Activated T-helper 1 cell treated with anti-CD3 and anti-CD28 coated beads, Interleukin-12 subunit alpha, Interleukin-12 subunit beta, Interleukin-2, Interleukin-4 antibody, amounts not matched to agents 30 ng/mL and 10 ng/mL and 1 ng/mL, durations not matched to agents 14 hours and 24 hours and 36 hours (primary cell): ENCODE measurements at regions not wholly inside any gene's neighbourhood (a gene's known extent, or its start where the extent isn't known, plus 50 kb on each side); places are given as distances from the start of the nearest gene placed in this dataset.
A peak's percentile ranks its signal among the peaks of the same experiment; 100 is the strongest.

Experiments used
- DNase-seq: peaks from one replicate; pipeline ENCODE4 v3.0.0; 2021; ENCODE audit warnings: low spot score
- H3K27ac Mint-ChIP-seq: one replicate; pipeline ENCODE4 v1.8.0; 2021; ENCODE audit warnings: mild to moderate bottlenecking, mixed read lengths
- H3K27me3 Mint-ChIP-seq: one replicate; pipeline ENCODE4 v1.8.0; 2022; ENCODE audit warnings: mild to moderate bottlenecking, moderate library complexity, mixed read lengths; ENCODE audit not compliant: insufficient read depth
- H3K36me3 Mint-ChIP-seq: one replicate; pipeline ENCODE4 v1.8.0; 2021; ENCODE audit warnings: low read depth, mixed read lengths
- H3K4me1 Mint-ChIP-seq: one replicate; pipeline ENCODE4 v1.8.0; 2021; ENCODE audit warnings: low read depth, mixed read lengths
- H3K4me3 Mint-ChIP-seq: one replicate; pipeline ENCODE4 v1.8.0; 2021; ENCODE audit warnings: mild to moderate bottlenecking, moderate library complexity, mixed read lengths
- H3K9me3 Mint-ChIP-seq: one replicate; pipeline ENCODE4 v1.8.0; 2021; ENCODE audit warnings: mixed read lengths
- intact Hi-C: fragments of 100-400 bp; cut with micrococcal nuclease; formaldehyde crosslinking; loops from one replicate; pipeline ENCODE4 v1.15.1; 2024

DNA sequence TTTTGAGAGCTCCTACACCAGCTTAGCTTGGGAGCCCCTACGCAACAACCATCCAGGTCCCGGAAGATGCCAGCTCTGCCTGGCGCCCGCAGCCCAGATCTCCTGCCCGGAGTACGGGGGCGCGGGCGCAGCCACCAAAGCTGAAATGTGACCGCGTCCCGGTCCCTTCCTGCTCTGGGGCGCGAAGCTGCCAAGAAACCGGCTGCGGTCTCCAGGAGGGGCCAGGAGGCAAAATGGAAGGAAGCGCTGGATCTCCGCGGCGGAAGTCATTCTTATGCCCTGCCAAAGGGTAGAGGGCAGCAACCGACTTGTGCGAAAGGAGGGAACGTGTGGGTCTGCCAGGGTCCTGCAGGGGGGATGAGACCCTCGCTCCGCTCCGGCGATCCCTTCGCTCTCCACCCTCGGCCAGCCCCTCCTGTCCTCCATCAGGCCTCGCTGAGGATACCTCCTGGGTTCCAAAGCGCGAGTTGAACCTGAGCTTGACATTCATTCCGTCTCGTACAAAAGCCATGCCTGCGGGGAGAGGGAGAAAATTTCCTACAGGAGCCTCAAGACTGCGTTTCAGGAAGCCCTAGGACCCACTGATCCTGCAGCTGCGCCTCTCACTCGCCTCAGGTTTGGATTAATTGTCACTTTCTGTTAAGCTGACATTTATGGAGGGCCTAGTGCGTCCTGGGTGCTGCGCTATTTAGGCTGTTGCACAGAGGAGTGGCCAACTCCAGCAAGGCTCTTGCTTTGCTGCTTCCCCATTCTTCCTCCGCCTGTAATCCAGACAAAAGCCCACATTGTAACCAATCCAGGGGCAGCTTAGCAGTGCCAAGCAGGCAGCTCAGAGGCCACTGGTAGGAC is 98.3 kb upstream of the VGLL3 start:
- Mint-ChIP-seq H3K4me3 (peak overlapping the region; percentile 86), H3K9me3 (no peaks in the 10 kb centered on the region), H3K27me3 (peaks cover 6% of the 10 kb centered on the region), H3K36me3 (no peaks in the 10 kb centered on the region), H3K27ac (peak overlapping the region; percentile 40), H3K4me1 (peaks cover 30% of the 10 kb centered on the region)
- intact Hi-C loops, result loop anchor here (5.0 kb wide), 1 partner anchor 138 kb away; the partner anchor contains the start of gene CHMP2B
- no peak for DNase-seq

DNA sequence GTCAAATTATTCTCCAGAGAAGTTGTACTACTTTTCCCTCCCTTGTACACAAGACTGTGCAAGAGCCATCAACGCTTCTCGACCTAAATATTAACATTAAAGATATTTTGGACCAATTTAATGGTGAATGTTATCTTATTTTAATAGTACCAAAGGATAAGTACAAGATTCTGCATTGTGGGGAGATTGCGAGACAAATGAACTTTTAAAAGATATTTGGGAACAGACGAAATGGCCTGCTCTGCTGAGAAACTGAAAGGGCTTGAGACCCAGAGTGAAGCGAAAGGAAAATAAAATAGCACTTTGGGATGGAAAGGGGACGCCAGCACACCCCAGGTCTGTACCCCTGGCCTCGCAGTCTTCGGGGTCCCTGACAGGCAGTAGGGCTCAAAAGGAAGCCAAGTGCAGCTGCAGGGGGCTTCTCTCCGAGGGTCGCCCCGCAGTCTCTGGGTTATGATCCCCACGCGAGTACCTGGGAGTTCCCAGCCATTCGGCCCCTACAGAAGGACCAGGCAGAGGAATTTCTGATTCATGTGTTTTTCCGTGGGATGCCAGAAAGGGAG is 97.6 kb upstream of the VGLL3 start:
- Mint-ChIP-seq H3K4me1 (peaks cover 30% of the 10 kb centered on the region), H3K4me3 (peak overlapping the region; percentile 86), H3K27me3 (peaks cover 6% of the 10 kb centered on the region), H3K36me3 (no peaks in the 10 kb centered on the region), H3K27ac (no peak overlapping the region), H3K9me3 (no peaks in the 10 kb centered on the region)
- no peak for DNase-seq
- intact Hi-C loops, result loop anchor here (5.0 kb wide), 1 partner anchor 139 kb away; the partner anchor contains the start of gene CHMP2B

DNA sequence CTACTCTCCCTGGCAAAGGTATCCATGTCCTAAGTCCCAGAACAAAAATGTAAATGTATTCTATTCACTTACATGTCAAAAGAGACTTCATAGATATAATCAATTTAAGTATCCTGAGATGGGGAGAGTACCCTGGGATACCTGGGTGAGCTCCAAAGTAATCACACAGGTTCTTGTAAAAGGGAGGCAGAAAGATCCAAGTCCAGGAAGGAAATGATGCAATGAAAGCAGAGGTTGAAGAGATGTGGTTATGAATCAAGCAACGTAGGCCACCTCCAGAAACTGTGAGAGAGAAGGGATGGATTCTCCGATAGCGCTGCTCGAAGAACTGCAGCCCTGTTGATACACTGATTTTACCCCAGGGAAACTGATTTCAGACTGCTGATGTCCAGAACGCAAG is 93.9 kb upstream of the VGLL3 start:
- no peaks in the 10 kb centered on the region for H3K9me3 Mint-ChIP-seq
- peaks cover 6% of the 10 kb centered on the region for H3K27me3 Mint-ChIP-seq
- no peaks in the 10 kb centered on the region for H3K36me3 Mint-ChIP-seq
- H3K4me1 Mint-ChIP-seq, result peaks cover 27% of the 10 kb centered on the region
- H3K27ac Mint-ChIP-seq, result no peak overlapping the region
- intact Hi-C loops, result loop anchor here (5.0 kb wide), 1 partner anchor 142 kb away; the partner anchor contains the start of gene CHMP2B
- no peak for DNase-seq
- H3K4me3 Mint-ChIP-seq, result no peak overlapping the region

DNA sequence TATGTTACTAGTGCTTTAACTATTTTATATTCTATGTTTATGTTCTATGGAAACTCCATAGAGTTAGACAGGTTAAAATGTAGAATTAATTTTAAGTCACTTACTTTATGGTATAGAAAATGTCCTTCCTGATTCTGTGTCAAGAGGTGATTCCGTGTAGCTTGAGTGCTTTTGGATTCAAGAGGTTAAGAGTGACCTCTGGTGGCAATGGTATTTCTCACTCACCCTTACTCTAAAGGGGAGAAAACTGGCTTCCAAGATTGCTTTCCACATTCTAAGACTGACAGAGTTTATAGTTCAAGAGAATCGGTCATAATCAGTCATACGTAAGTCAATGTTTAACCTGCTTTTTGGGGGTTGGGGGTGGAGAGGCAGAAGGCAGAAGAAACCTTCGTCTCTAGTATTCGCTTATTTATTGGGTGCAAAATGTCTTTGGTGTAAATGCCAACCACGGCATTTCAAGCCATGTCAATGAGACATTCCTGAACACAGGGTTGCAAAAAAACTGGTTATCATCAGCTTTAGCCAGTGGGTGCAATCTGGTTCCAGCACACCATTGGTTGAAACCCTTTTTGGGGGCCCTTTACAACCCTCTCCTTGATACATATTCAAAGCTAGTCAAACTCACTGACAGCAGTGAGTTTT is 92.0 kb upstream of the VGLL3 start:
- intact Hi-C loops, result loop anchor here (1.0 to 2.0 kb wide), 2 partner anchors 113 to 308 kb away; no protein-coding TSS in a partner anchor
- no peaks in the 10 kb centered on the region for H3K36me3 Mint-ChIP-seq
- peaks cover 12% of the 10 kb centered on the region for H3K4me1 Mint-ChIP-seq
- no peaks in the 10 kb centered on the region for H3K27me3 Mint-ChIP-seq
- no peaks in the 10 kb centered on the region for H3K9me3 Mint-ChIP-seq
- H3K4me3 Mint-ChIP-seq, result no peak overlapping the region
- H3K27ac Mint-ChIP-seq, result no peak overlapping the region
- no peak for DNase-seq

DNA sequence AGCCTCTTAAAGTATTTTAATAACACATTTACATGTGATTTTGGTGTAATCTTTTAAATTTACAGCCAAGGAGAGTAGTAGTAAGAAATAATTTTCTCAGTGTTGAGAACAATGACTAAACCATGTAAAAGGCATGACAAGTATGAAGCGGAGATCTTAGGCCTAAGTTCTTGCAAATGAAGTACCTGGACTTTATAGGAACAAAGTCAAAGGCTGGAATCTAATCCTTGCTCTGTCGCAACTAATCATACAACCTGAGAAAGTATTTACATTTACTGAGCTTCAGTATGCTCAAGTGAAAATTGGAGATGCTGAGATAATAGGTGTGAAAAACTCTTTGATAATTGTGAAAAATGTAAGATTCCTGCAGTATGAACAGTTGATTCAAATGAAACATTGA is 86.4 kb upstream of the VGLL3 start:
- H3K4me1 Mint-ChIP-seq, result no peaks in the 10 kb centered on the region

DNA sequence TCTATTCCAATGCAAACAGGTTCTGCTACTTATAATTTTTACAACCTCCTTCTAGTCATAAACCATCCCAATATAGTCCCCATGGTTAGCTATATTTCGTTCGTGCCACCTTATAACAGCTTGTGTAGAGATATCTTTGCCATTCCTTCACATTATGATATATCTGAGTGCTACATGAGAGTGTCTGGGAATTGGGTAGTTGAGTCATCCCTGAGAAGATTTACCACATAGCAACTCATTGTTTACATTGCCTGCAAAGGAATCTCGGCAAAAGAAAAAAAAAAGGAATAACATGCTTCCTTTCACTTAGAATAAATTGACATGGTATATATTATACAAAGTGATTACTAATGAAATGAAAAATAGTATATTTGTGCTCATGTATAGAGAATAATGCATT is 86.0 kb upstream of the VGLL3 start:
- Mint-ChIP-seq H3K27me3 (no peaks in the 10 kb centered on the region), H3K36me3 (no peaks in the 10 kb centered on the region), H3K4me1 (no peaks in the 10 kb centered on the region), H3K4me3 (no peak overlapping the region), H3K27ac (no peak overlapping the region), H3K9me3 (no peaks in the 10 kb centered on the region)
- no peak for DNase-seq
- intact Hi-C loops, result no loop called here

More for the DNA sequence above, 86.4 kb upstream of the VGLL3 start:
- Mint-ChIP-seq H3K9me3 (no peaks in the 10 kb centered on the region), H3K36me3 (no peaks in the 10 kb centered on the region), H3K27ac (no peak overlapping the region), H3K27me3 (no peaks in the 10 kb centered on the region), H3K4me3 (no peak overlapping the region)
- DNase-seq, result no peak
- intact Hi-C loops, result no loop called here

DNA sequence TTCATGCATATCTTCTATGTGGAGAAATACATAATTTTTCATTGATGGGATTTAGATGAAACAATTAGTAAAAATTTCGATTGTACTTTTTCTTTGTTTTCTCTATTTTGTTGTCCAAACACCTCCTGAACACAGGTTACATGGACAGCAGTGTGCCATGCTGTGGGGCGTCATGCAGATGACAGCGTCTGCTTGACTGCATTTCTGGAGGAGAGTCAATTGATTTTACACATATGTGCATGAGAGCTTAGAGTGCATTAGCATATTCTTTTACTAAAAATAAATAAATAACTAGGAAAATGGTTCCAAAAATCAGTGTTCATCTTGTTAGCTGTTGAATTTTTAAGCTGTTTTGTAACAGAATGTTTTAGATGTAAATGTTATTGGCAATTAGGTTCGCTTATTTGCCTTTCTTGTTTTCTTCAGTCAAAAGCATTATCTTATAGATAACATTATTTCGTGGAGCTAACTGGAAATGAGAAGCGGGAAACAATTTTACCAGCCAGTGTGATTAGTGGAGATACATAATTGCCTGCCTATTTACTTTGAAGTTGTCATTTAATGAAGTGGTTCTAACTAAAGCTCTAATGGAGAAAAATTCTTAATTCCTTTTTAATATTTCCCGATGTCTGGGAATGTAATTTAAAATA is 82.7 kb upstream of the VGLL3 start:
- no peak overlapping the region for H3K4me3 Mint-ChIP-seq
- intact Hi-C loops, result no loop called here
- no peaks in the 10 kb centered on the region for H3K9me3 Mint-ChIP-seq
- DNase-seq, result no peak
- H3K27ac Mint-ChIP-seq, result no peak overlapping the region
- H3K4me1 Mint-ChIP-seq, result no peaks in the 10 kb centered on the region
- H3K27me3 Mint-ChIP-seq, result no peaks in the 10 kb centered on the region
- no peaks in the 10 kb centered on the region for H3K36me3 Mint-ChIP-seq

DNA sequence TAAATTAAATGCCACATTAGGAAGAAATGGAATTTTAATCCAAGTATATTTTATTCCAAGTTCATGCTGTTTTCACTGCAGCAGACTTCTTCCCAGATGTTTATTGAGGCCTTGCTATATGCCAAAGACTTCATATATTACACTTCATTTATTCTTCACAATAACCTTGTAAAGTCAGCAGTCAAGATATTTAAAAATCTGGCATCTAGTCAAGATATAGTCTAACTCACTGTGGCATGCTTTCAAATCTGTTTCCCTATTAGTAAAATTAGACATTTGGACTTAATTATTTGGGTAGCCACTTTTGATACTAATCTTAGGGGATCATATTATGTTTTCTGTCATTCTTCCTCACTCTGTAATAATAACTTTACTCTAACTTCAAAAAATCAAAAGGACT is 81.5 kb upstream of the VGLL3 start:
- H3K27me3 Mint-ChIP-seq, result no peaks in the 10 kb centered on the region
- H3K4me3 Mint-ChIP-seq, result no peak overlapping the region
- DNase-seq, result no peak
- no peaks in the 10 kb centered on the region for H3K4me1 Mint-ChIP-seq
- H3K9me3 Mint-ChIP-seq, result no peaks in the 10 kb centered on the region
- H3K36me3 Mint-ChIP-seq, result no peaks in the 10 kb centered on the region
- intact Hi-C loops, result no loop called here
- H3K27ac Mint-ChIP-seq, result no peak overlapping the region

DNA sequence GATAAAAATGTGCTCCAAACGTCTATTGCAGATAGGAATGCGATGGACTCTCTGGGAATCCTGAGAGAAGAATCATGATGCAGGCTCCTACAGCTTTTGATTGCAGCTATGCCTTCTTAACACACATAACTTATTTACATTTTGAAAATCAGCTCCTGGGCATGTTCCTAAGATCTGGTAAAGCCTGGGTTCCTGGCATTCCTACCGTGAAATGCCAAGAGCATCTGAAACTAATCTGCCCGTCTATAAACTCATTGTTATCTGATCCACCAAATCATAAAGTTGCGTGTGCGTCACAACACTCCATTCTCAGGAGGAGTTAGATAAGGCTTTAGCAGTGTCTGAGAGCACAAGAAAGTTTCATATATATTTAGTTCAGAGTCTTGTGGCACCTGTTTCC is 79.0 kb upstream of the VGLL3 start:
- no peak for DNase-seq
- Mint-ChIP-seq H3K4me1 (no peaks in the 10 kb centered on the region), H3K36me3 (no peaks in the 10 kb centered on the region)

DNA sequence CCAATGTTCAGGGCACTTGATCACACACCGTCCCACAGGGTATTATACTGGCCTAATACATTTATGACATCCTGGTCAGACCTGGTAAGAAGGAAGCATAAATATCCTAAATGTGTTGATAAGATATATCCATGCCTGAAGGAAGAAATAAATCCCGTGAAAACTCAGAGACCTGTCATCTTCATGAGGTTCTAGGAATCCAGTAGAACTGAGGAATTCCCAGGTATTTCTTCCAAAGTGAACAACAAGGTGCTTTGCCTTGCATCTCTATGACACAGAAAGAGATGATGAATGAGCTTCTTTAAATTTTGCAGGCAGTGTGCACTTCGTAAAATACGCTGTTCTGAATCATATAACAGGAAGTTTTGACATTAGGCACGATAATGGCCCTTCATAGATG is 78.1 kb upstream of the VGLL3 start:
- Mint-ChIP-seq H3K27me3 (peaks cover 3% of the 10 kb centered on the region), H3K27ac (no peak overlapping the region)

More for the DNA sequence above, 79.0 kb upstream of the VGLL3 start:
- Mint-ChIP-seq H3K27ac (no peak overlapping the region), H3K4me3 (no peak overlapping the region), H3K27me3 (peaks cover under 1% of the 10 kb centered on the region), H3K9me3 (no peaks in the 10 kb centered on the region)
- intact Hi-C loops, result no loop called here

DNA sequence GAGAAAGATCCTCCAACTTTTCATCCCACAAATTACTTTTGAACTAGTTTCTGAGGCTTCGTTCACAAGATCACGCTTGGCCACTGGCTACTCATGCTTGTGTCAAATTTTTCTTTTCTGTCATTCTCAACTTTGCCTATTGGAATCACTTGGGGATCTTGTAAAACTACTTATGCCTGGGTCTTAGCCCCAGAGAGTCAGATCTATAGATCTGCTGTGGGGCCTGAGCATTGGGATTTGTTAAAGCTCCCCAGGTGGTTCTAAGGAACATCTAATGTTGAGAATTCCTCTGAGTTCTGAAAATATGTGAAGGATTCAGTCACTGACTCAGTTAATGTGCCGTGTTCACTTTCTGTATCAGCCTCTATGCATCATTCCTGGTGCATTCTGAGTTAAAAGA is 71.7 kb upstream of the VGLL3 start:
- H3K4me3 Mint-ChIP-seq, result no peak overlapping the region
- no peaks in the 10 kb centered on the region for H3K4me1 Mint-ChIP-seq
- H3K27ac Mint-ChIP-seq, result no peak overlapping the region
- H3K9me3 Mint-ChIP-seq, result no peaks in the 10 kb centered on the region
- peaks cover 4% of the 10 kb centered on the region for H3K27me3 Mint-ChIP-seq
- intact Hi-C loops, result no loop called here
- no peak for DNase-seq
- H3K36me3 Mint-ChIP-seq, result no peaks in the 10 kb centered on the region

More for the DNA sequence above, 78.1 kb upstream of the VGLL3 start:
- H3K9me3 Mint-ChIP-seq, result no peaks in the 10 kb centered on the region
- H3K4me3 Mint-ChIP-seq, result no peak overlapping the region
- no peak for DNase-seq
- no peaks in the 10 kb centered on the region for H3K4me1 Mint-ChIP-seq
- intact Hi-C loops, result no loop called here
- H3K36me3 Mint-ChIP-seq, result no peaks in the 10 kb centered on the region

DNA sequence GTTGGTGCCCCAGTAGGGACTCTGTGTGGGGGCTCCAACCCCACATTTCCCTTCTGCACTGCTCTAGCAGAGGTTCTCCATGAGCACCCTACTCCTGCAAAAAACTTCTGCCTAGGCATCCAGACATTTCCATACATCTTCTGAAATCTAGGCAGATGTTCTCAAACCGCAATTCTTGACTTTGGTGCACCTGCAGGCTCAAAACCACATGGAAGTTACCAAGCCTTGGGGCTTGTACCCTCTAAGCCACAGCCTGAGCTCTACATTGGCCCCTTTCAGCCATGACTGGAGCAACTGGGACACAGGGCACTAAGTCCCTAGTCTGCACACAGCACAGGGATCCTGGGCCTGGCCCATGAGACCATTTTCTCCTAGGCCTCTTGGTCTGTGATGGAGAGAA is 66.5 kb upstream of the VGLL3 start:
- no peak for DNase-seq
- H3K4me1 Mint-ChIP-seq, result no peaks in the 10 kb centered on the region
- no peaks in the 10 kb centered on the region for H3K36me3 Mint-ChIP-seq
- H3K9me3 Mint-ChIP-seq, result no peaks in the 10 kb centered on the region
- no peak overlapping the region for H3K27ac Mint-ChIP-seq
- intact Hi-C loops, result no loop called here
- H3K27me3 Mint-ChIP-seq, result no peaks in the 10 kb centered on the region
- H3K4me3 Mint-ChIP-seq, result no peak overlapping the region

DNA sequence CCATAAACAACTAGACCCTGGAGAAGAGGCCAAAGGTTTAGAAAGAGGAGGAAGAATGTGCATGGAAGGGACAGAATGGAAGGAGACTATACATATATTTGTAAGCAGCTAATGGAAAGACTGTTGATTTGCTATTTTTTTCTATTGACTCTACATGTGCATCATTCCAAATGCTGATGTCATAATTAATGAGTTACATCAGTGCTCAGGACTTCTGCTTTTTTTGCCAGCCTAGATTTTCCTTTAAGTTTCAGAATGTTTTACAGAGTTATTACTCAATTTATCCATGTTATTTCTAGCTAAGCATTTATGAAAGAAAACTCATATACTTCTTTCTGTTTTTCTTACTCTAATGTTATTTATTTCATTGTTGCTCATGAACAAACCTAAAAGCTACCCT is 62.6 kb upstream of the VGLL3 start:
- H3K4me3 Mint-ChIP-seq, result no peak overlapping the region
- intact Hi-C loops, result no loop called here
- no peaks in the 10 kb centered on the region for H3K4me1 Mint-ChIP-seq
- H3K9me3 Mint-ChIP-seq, result no peaks in the 10 kb centered on the region
- H3K27ac Mint-ChIP-seq, result no peak overlapping the region
- no peaks in the 10 kb centered on the region for H3K36me3 Mint-ChIP-seq
- no peak for DNase-seq
- H3K27me3 Mint-ChIP-seq, result peaks cover 1% of the 10 kb centered on the region
